H1 (cell line): ENCODE measurements at regions not wholly inside any gene's neighbourhood (a gene's known extent, or its start where the extent isn't known, plus 50 kb on each side); places are given as distances from the start of the nearest gene placed in this dataset.
"Not testable (repeated sequence)": the region's sequence is repeated elsewhere in the genome, so short reads cannot be mapped to it uniquely, and the experiment has no call there.

Experiments used
- CTCF ChIA-PET: fragments of 300-600 bp; sonication (Branson Sonifier 250); formaldehyde crosslinking; loops from one replicate; lab custom pipeline; 2021; ENCODE audit not compliant: partially characterized antibody; lab: Charles Lee
- POLR2A ChIA-PET: fragments of 300-600 bp; sonication (Branson Sonifier 250); formaldehyde crosslinking; loops from one replicate; lab custom pipeline; 2021; ENCODE audit warnings: inconsistent platforms; ENCODE audit not compliant: partially characterized antibody; lab: Charles Lee
- DNase-seq, 2 experiments: peaks; one replicate each; pipeline versions ENCODE4 v3.0.0 to v3.0.0-alpha.2; 2010 to 2022; ENCODE audit warnings: low spot score in 2 of 2, low read depth in 1 of 2, mixed read lengths in 1 of 2
- FAIRE-seq: peaks from 2 replicates; lab custom pipeline; 2011; peaks lifted over from hg19 to GRCh38; lab: Jason Lieb, UNC
- H2AFZ ChIP-seq: 2 replicates; pipeline ENCODE4 v1.8.1; 2012; ENCODE audit warnings: low read length, inconsistent platforms
- H2AK5ac ChIP-seq: 2 replicates; pipeline ENCODE4 v1.6.1; 2013; ENCODE audit warnings: low read depth, low read length
- H2BK120ac ChIP-seq: replicated peaks from 2 replicates; pipeline ENCODE3; 2013; ENCODE audit warnings: low read depth, low read length, inconsistent platforms
- H2BK12ac ChIP-seq: 2 replicates; pipeline ENCODE4 v1.6.1; 2013; ENCODE audit warnings: low read depth, low read length
- H2BK15ac ChIP-seq: 2 replicates; pipeline ENCODE4 v1.6.1; 2013; ENCODE audit warnings: low read length
- H2BK20ac ChIP-seq: 2 replicates; pipeline ENCODE4 v1.6.1; 2013; ENCODE audit warnings: low read length
- H2BK5ac ChIP-seq: 2 replicates; pipeline ENCODE4 v1.6.1; 2013; ENCODE audit warnings: low read depth, low read length
- H3K14ac ChIP-seq: 2 replicates; pipeline ENCODE4 v1.6.1; 2013; ENCODE audit warnings: inconsistent platforms; ENCODE audit not compliant: insufficient read length
- H3K18ac ChIP-seq: 2 replicates; pipeline ENCODE4 v1.6.1; 2013; ENCODE audit warnings: low read length; ENCODE audit errors: extremely low read depth
- H3K23ac ChIP-seq: 2 replicates; pipeline ENCODE4 v1.6.1; 2013; ENCODE audit warnings: inconsistent platforms; ENCODE audit not compliant: insufficient read length
- H3K23me2 ChIP-seq: 2 replicates; pipeline ENCODE4 v1.6.1; 2013; ENCODE audit warnings: low read depth, low read length
- H3K27ac ChIP-seq: 2 replicates; pipeline ENCODE4 v1.6.1; 2011; ENCODE audit warnings: low read depth, low read length, inconsistent platforms
- H3K27me3 ChIP-seq, 4 experiments: replicated peaks in 1 of 4; 1 replicate in 1 of 4; 2 replicates in 3 of 4; pipeline versions ENCODE4 v1.6.1 to v1.8.1; 2011 to 2013; ENCODE audit warnings: low read length in 3 of 4, mild to moderate bottlenecking in 3 of 4, inconsistent platforms in 2 of 4, mixed read lengths in 2 of 4, moderate library complexity in 1 of 4; ENCODE audit not compliant: control insufficient read depth in 3 of 4, insufficient read depth in 3 of 4; ENCODE audit errors: extremely low read depth in 1 of 4
- H3K36me3 ChIP-seq, 4 experiments: 2 replicates each; pipeline versions ENCODE4 v1.6.1 to v1.8.1; 2011 to 2013; ENCODE audit warnings: mild to moderate bottlenecking in 4 of 4, low read length in 3 of 4, moderate library complexity in 2 of 4, control low read depth in 1 of 4, inconsistent platforms in 1 of 4; ENCODE audit not compliant: insufficient read depth in 4 of 4, control insufficient read depth in 2 of 4
- H3K4ac ChIP-seq: replicated peaks from 2 replicates; pipeline ENCODE3; 2013; ENCODE audit warnings: low read length, low read depth, mixed read lengths, inconsistent platforms; ENCODE audit not compliant: insufficient read length
- H3K4me1 ChIP-seq, 4 experiments: replicated peaks in 1 of 4; 1 replicate in 1 of 4; 2 replicates in 3 of 4; pipeline versions ENCODE4 v1.6.1 to v1.8.1; 2011 to 2013; ENCODE audit warnings: low read length in 3 of 4, inconsistent platforms in 2 of 4, mixed read lengths in 1 of 4; ENCODE audit not compliant: insufficient read depth in 4 of 4, control insufficient read depth in 3 of 4
- H3K4me2 ChIP-seq, 2 experiments: 2 replicates each; pipeline versions ENCODE4 v1.6.1 to v1.8.1; 2011 to 2013; ENCODE audit warnings: low read depth in 2 of 2, low read length in 2 of 2, control low read depth in 1 of 2, inconsistent platforms in 1 of 2, mild to moderate bottlenecking in 1 of 2; ENCODE audit not compliant: insufficient read depth in 1 of 2
- H3K4me3 ChIP-seq, 4 experiments: fragments of 200-600, 300-600 bp in 1 of 4; sonication (generic), shearing (Covaris generic), sonication (Bioruptor Twin) in 1 of 4; 2 replicates each; pipeline versions ENCODE4 v1.5.1 to v1.8.1; 2011 to 2016; ENCODE audit warnings: low read length in 4 of 4, low read depth in 3 of 4, control low read depth in 2 of 4, inconsistent platforms in 2 of 4, mild to moderate bottlenecking in 2 of 4, mixed read lengths in 1 of 4, moderate library complexity in 1 of 4; ENCODE audit not compliant: insufficient read depth in 2 of 4; ENCODE audit errors: extremely low read depth in 1 of 4
- H3K56ac ChIP-seq: replicated peaks from 2 replicates; pipeline ENCODE3; 2013; ENCODE audit warnings: low read depth, mild to moderate bottlenecking, mixed read lengths, low read length, inconsistent platforms; ENCODE audit not compliant: insufficient read length
- H3K79me1 ChIP-seq: 2 replicates; pipeline ENCODE4 v1.6.1; 2013; ENCODE audit warnings: low read depth, low read length, control low read depth
- H3K79me2 ChIP-seq, 2 experiments: 2 replicates each; pipeline versions ENCODE4 v1.6.1 to v1.8.1; 2012 to 2013; ENCODE audit warnings: low read length in 2 of 2, mild to moderate bottlenecking in 2 of 2, inconsistent platforms in 1 of 2; ENCODE audit not compliant: insufficient read depth in 2 of 2, control insufficient read depth in 1 of 2
- H3K9ac ChIP-seq, 4 experiments: replicated peaks in 1 of 4; 1 replicate in 1 of 4; 2 replicates in 3 of 4; pipeline versions ENCODE4 v1.6.1 to v1.8.1; 2011 to 2013; ENCODE audit warnings: low read depth in 3 of 4, low read length in 3 of 4, control low read depth in 2 of 4, mild to moderate bottlenecking in 2 of 4, moderate library complexity in 2 of 4, inconsistent platforms in 1 of 4; ENCODE audit errors: extremely low read depth in 1 of 4
- H3K9me3 ChIP-seq, 2 experiments: 2 replicates each; pipeline versions ENCODE4 v1.6.1 to v1.8.1; 2012 to 2013; ENCODE audit warnings: mild to moderate bottlenecking in 2 of 2, moderate library complexity in 2 of 2, control low read depth in 1 of 2, inconsistent platforms in 1 of 2, low read depth in 1 of 2, low read length in 1 of 2, mixed read lengths in 1 of 2; ENCODE audit not compliant: insufficient read depth in 2 of 2
- H4K20me1 ChIP-seq, 2 experiments: replicated peaks in 1 of 2; 2 replicates each; pipeline versions ENCODE3 to v1.8.1; 2011 to 2013; ENCODE audit warnings: inconsistent platforms in 2 of 2, low read length in 2 of 2, mild to moderate bottlenecking in 1 of 2; ENCODE audit not compliant: insufficient read depth in 2 of 2, control insufficient read depth in 1 of 2
- H4K5ac ChIP-seq: 2 replicates; pipeline ENCODE4 v1.6.1; 2013; ENCODE audit warnings: low read length, low read depth, mixed read lengths, inconsistent platforms; ENCODE audit not compliant: insufficient read length
- H4K8ac ChIP-seq: 2 replicates; pipeline ENCODE4 v1.8.0; 2013; ENCODE audit warnings: mild to moderate bottlenecking, moderate library complexity, low read length, inconsistent platforms; ENCODE audit not compliant: insufficient read depth; ENCODE audit errors: extremely low read depth
- H4K91ac ChIP-seq: replicated peaks from 2 replicates; pipeline ENCODE3; 2013; ENCODE audit warnings: low read length, mixed read lengths, inconsistent platforms; ENCODE audit not compliant: insufficient read length
- WGBS, 2 experiments: shearing (Covaris generic) in 1 of 2; methylation state at CpG; one replicate each; pipeline versions ENCODE4 v1.1.6 to v1.1.7; 2013 to 2015; ENCODE audit warnings: low lambda C conversion rate in 2 of 2, mixed read lengths in 2 of 2, inconsistent platforms in 1 of 2, low coverage in 1 of 2, missing lambda C conversion rate in 1 of 2; ENCODE audit not compliant: insufficient replicate concordance in 2 of 2, insufficient coverage in 1 of 2, insufficient read length in 1 of 2; ENCODE audit errors: extremely low coverage in 1 of 2, missing lambda C conversion rate in 1 of 2; 5-methylcytosine and 5-hydroxymethylcytosine counted together

DNA sequence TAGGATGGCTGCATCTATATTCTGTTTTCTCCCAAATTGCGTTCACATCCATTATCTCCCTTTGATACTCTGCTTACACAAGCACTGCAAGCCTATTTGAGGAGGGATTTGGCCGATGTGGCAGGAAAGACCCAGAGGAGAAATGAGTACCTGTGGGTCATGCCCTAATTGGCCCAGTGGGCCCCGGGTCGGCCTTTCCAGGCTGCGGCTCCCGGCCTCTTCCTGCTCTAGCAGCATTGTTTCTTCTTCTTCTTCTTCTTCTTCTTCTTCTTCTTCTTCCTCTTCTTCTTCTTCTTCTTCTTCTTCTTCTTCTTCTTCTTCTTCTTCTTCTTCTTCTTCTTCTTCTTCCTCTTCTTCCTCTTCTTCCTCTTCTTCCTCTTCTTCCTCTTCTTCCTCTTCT is 275.1 kb downstream of the EN1 start:
- H2BK120ac ChIP-seq, H4K8ac ChIP-seq, H3K56ac ChIP-seq, H3K27ac ChIP-seq, H3K4me3 ChIP-seq, H2BK12ac ChIP-seq, H3K4ac ChIP-seq, H3K4me2 ChIP-seq, H4K5ac ChIP-seq, H4K20me1 ChIP-seq, H2AK5ac ChIP-seq, H3K23ac ChIP-seq, CTCF ChIA-PET, H2BK15ac ChIP-seq, H2BK5ac ChIP-seq, H3K23me2 ChIP-seq, H4K91ac ChIP-seq, H3K36me3 ChIP-seq, H3K79me2 ChIP-seq, FAIRE-seq, H2AFZ ChIP-seq, H2BK20ac ChIP-seq, DNase-seq, H3K27me3 ChIP-seq, H3K18ac ChIP-seq, H3K14ac ChIP-seq, H3K9me3 ChIP-seq, POLR2A ChIA-PET, H3K79me1 ChIP-seq, H3K4me1 ChIP-seq, H3K9ac ChIP-seq: not testable (repeated sequence)
- 94% methylated on average over 6 of the region's 6 CpGs; no CpG with 5 or more reads in 1 of the 2 experiments for WGBS, 2 experiments
